Right lobe of liver (tissue), 6 donors: ENCODE measurements at regions not wholly inside any gene's neighbourhood (a gene's known extent, or its start where the extent isn't known, plus 50 kb on each side); places are given as distances from the start of the nearest gene placed in this dataset.

ENCODE experiments used
- ATAC-seq, 4 donors: fragments of 200-7000 bp; cut with Tn5 transposase; one replicate each; pipeline ENCODE4 v1.9.1; 2020; ENCODE audit warnings: mild to moderate bottlenecking in 4 of 4, moderate library complexity in 4 of 4
- DNase-seq, 3 donors: peaks; one replicate each; pipeline ENCODE4 v3.0.0-alpha.2; 2020
- H3K27ac ChIP-seq, 3 donors: fragments of 200-600 bp; one replicate each; pipeline ENCODE4 v1.8.0; 2022
- H3K27me3 ChIP-seq, 2 donors: fragments of 200-600 bp; one replicate each; pipeline ENCODE4 v1.8.0; 2022
- H3K36me3 ChIP-seq, 4 donors: fragments of 200-600 bp; sonication (generic) in 1 of 4; one replicate each; pipeline versions ENCODE4 v1.5.1 to v1.8.0; 2017 to 2022; ENCODE audit warnings: control low read depth in 1 of 4
- H3K4me1 ChIP-seq, 4 donors: fragments of 200-600 bp; sonication (generic) in 1 of 4; one replicate each; pipeline versions ENCODE4 v1.5.1 to v1.8.0; 2017 to 2022; ENCODE audit warnings: control low read depth in 1 of 4
- H3K4me3 ChIP-seq, 3 donors: fragments of 200-600 bp; one replicate each; pipeline ENCODE4 v1.8.0; 2022
- H3K9me3 ChIP-seq, 4 donors: fragments of 200-600 bp; sonication (generic) in 1 of 4; one replicate each; pipeline versions ENCODE4 v1.5.1 to v1.8.0; 2017 to 2022; ENCODE audit warnings: control low read depth in 1 of 4
- CTCF ChIP-seq, 4 donors: fragments of 200-600 bp in 3 of 4; fragments of 450-650 bp in 1 of 4; IDR thresholded peaks; one replicate each; pipeline versions ENCODE4 v1.5.1 to v1.8.0; 2016 to 2022; ENCODE audit warnings: antibody characterized with exemption in 4 of 4, mild to moderate bottlenecking in 2 of 4
- POLR2A ChIP-seq: fragments of 450-650 bp; IDR thresholded peaks from one replicate; pipeline ENCODE4 v1.6.1; 2017; ENCODE audit warnings: antibody characterized with exemption, mild to moderate bottlenecking
- whole genome bisulfite sequencing: methylation state at CpG from one replicate; pipeline ENCODE4 v1.1.6; 2018; ENCODE audit warnings: low coverage, low lambda C conversion rate; ENCODE audit not compliant: insufficient coverage; ENCODE audit errors: missing lambda C conversion rate; 5-methylcytosine and 5-hydroxymethylcytosine counted together
- intact Hi-C, 2 donors: fragments of 100-400 bp; cut with DNase I; formaldehyde crosslinking; loops; one replicate each; pipeline versions ENCODE4 v1.11.2 to v1.14.1; 2022
- donor health status: DM: no; HTN: yes; CAD: no.
- donor health status: DM: no; HTN: no; CAD: no.
- donor health status: DM: no; HTN: no; CAD: no.
- donor health status: DM: no; HTN: yes; CAD: no.
- donor health status: DM: no; HTN: yes; CAD: no.

- H3K4me1 ChIP-seq, result no peaks in the 10 kb centered on the region
- no peak for DNase-seq
- H3K27ac ChIP-seq, result no peak overlapping the region
- no peaks in the 10 kb centered on the region for H3K9me3 ChIP-seq
- ATAC-seq, result no peak
- no peaks in the 10 kb centered on the region for H3K36me3 ChIP-seq
- H3K27me3 ChIP-seq, result no peaks in the 10 kb centered on the region
- no peak overlapping the region for H3K4me3 ChIP-seq
- TF ChIP-seq CTCF (IDR thresholded peaks at IDR 0.05) (no peak), POLR2A (no peak)
- intact Hi-C loops, result no loop called here
- 17% methylated on average over 1 of the region's 1 CpG for WGBS
Measured at GRCh38 chr13:59348617-59349016, 815.1 kb downstream of the DIAPH3 start.

- Histone ChIP-seq H3K27me3 (no peaks in the 10 kb centered on the region), H3K27ac (no peak overlapping the region), H3K36me3 (no peaks in the 10 kb centered on the region), H3K9me3 (no peaks in the 10 kb centered on the region), H3K4me3 (no peak overlapping the region), H3K4me1 (no peaks in the 10 kb centered on the region)
- intact Hi-C loops, result no loop called here
- TF ChIP-seq CTCF (IDR thresholded peaks at IDR 0.05) (no peak), POLR2A (no peak)
- ATAC-seq (no peak), DNase-seq (no peak)
- WGBS, result 48% methylated on average over 2 of the region's 2 CpGs
Measured at GRCh38 chr13:59352600-59352999, 811.1 kb downstream of the DIAPH3 start.

GRCh38 chr13:59354665-59355369 is 808.9 kb downstream of the DIAPH3 start:
- intact Hi-C loops, result no loop called here
- Histone ChIP-seq H3K4me1 (no peaks in the 10 kb centered on the region), H3K4me3 (no peak overlapping the region), H3K36me3 (no peaks in the 10 kb centered on the region), H3K27me3 (no peaks in the 10 kb centered on the region), H3K9me3 (no peaks in the 10 kb centered on the region), H3K27ac (no peak overlapping the region)
- no peak for TF ChIP-seq CTCF (IDR thresholded peaks at IDR 0.05)
- DNase-seq (no peak), ATAC-seq (no peak)
- 70% methylated on average over 3 of the region's 3 CpGs for WGBS

GRCh38 chr13:59356607-59357006 is 807.1 kb downstream of the DIAPH3 start:
- H3K27me3 ChIP-seq, result no peaks in the 10 kb centered on the region
- H3K4me1 ChIP-seq, result peaks cover 0 to 3% (median 0%) of the 10 kb centered on the region in 4 donors
- H3K27ac ChIP-seq, result peak overlapping the region in 1 of 3 donors; percentile 28
- ATAC-seq (peak; percentile 65 to 86 (median 74)), DNase-seq (peak; percentile 62 to 66 (median 65))
- no peak overlapping the region for H3K4me3 ChIP-seq
- no peak for TF ChIP-seq CTCF (IDR thresholded peaks at IDR 0.05)
- no peak for TF ChIP-seq POLR2A
- no peaks in the 10 kb centered on the region for H3K9me3 ChIP-seq
- WGBS, result 27% methylated on average over 8 of the region's 8 CpGs
- intact Hi-C loops, result no loop called here
- H3K36me3 ChIP-seq, result no peaks in the 10 kb centered on the region
